T-helper 9 cell (primary cell): ENCODE measurements at regions not wholly inside any gene's neighbourhood (a gene's known extent, or its start where the extent isn't known, plus 50 kb on each side); places are given as distances from the start of the nearest gene placed in this dataset.
"Not testable (repeated sequence)": the region's sequence is repeated elsewhere in the genome, so short reads cannot be mapped to it uniquely, and the experiment has no call there.

Experiments
- DNase-seq: peaks from one replicate; pipeline ENCODE4 v3.0.0-alpha.2; 2020

GRCh38 chr20:56773749-56774148, 144.6 kb downstream of the TFAP2C start:
- DNase-seq, result no peak

DNA sequence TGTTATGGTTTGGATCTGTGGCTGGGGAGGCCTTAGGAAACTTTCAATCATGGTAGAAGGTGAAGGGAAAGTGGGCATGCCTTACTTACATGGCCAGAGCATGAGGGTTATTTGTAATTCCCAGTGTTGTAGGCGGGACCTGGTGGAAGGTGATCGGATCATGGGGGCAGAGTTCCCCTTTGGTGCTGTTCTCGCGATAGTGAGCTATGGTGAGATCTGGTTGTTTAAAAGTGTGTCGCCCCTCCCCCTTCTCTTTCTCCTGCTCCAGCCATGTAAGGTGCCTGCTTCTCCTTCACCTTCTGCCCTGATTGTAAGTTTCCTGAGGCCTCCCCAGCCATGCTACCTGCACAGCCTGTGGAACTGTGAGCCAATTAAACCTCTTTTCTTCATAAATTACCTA, 145.8 kb downstream of the TFAP2C start:
- DNase-seq, result no peak

GRCh38 chr20:56776345-56776744, 147.2 kb downstream of the TFAP2C start:
- DNase-seq, result no peak

DNA sequence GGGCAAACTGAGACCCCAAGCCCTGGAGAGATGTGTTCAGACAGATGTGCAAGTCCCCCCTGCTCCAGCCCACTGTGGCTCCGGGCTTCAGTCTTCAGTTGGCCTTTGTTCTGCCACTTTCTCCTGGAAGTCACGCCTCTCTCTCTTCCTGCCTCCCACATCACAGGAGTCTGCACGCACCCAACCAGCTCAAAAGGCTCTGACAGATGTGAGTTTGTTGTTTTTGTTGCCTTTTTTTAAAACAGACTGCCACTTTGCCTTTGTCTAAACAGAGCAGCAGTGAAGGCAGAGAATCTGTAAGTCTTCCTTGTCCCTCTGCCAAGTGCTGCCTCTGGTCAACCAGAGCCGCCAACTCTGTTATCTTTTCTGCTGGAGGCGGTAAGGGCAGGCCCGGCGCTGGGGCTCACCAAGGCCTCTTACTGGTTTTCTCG, 149.7 kb downstream of the TFAP2C start:
- no peak for DNase-seq

DNA sequence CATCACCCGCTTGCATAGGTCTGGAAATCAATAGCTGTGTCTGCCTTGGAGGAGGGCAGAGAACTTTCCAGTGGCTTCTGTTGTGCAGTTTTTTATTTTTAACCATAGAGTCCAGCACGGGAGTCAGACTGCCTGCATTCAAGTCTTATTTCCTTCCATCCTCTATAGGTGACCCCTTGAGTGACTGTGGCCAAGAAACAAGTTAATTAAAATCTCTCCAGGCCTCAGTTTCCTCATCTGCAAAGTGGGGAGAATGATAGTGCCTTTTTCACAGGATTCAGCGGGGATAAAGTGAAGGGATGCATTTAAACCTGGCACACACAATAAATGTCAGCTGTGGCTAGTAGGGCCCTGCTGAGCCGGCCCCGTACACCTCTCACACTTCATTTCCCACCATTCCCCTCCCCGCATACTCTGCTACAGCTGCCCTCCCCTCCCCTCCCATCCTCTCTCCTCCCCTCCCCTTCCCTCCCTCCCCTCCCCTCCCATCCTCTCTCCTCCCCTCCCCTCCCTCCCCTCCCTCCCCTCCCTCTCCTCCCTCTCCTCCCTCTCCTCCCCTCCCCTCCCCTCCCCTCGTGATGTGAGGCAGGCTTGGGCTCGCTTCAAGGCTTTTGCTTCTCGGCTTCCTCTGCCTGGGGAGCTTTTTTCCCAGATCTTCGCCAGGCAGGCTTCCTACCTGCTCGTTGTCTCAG, 150.5 kb downstream of the TFAP2C start:
- DNase-seq, result no peak

DNA sequence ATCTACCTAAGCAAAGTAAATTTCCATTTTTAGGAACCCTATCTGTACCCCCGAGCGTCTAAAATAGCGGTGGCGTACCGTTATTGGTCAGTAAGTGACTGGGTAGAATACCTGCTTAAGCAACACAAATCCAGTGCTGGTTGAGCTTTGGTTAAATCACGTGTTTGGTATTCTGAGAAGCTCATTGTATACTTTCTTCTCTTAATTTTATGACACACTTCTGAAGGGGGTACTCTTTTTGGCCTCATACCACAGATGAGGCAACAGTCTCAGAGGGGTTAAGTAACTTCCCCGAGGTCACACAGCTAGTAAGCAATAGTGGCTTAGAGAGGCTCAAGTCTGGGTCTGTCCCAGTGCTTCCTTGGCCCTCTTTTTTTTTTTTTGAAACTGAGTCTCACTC, 151.2 kb downstream of the TFAP2C start:
- DNase-seq, result no peak

GRCh38 chr20:56781108-56781739, 152.1 kb downstream of the TFAP2C start:
- no peak for DNase-seq

DNA sequence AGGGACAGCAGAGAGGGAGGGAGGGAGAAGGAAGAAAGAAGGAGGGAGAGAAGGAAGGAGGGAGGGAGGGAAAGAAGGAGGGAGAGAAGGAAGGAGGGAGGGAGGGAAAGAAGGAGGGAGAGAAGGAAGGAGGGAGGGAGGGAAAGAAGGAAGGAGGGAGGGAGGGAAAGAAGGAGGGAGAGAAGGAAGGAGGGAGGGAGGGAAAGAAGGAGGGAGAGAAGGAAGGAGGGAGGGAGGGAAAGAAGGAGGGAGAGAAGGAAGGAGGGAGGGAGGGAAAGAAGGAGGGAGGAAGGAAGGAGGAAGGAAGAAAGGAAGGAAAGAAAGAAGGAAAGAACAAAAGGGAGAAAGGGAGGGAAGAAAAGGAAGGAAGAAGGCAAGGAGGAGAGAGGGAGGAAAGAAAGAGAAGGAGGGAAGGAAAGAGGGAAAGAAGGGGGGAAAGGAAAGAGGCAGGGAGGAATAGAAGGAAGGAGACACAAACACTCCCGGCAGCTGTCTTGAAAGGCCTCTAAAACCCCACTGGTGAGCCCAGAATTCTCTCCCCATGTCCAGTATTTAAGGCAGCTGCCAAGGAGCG, 153.0 kb downstream of the TFAP2C start:
- not testable (repeated sequence) for DNase-seq

DNA sequence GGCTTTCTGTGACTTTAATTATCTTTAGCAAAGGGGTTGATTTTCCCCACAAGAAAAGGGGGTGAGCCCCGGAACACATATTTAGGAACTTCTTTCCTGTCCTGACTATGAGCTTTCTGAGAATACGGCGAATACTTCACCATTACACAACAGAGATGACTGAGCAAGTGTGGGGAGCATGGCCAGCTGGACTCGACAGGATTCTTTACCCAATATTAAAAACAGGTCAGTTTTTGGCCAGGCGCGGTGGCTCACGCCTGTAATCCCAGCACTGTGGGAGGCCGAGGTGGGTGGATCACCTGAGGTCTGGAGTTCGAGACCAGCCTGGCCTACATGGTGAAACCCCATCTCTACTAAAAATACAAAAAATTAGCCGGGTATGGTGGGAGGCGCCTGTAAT, 153.7 kb downstream of the TFAP2C start:
- DNase-seq, result not testable (repeated sequence)

- DNase-seq, result no peak
These were observed 154.7 kb downstream of the TFAP2C start for GRCh38 chr20:56783826-56784225.

- no peak for DNase-seq
These were observed 157.4 kb downstream of the TFAP2C start for GRCh38 chr20:56786503-56786902.

DNA sequence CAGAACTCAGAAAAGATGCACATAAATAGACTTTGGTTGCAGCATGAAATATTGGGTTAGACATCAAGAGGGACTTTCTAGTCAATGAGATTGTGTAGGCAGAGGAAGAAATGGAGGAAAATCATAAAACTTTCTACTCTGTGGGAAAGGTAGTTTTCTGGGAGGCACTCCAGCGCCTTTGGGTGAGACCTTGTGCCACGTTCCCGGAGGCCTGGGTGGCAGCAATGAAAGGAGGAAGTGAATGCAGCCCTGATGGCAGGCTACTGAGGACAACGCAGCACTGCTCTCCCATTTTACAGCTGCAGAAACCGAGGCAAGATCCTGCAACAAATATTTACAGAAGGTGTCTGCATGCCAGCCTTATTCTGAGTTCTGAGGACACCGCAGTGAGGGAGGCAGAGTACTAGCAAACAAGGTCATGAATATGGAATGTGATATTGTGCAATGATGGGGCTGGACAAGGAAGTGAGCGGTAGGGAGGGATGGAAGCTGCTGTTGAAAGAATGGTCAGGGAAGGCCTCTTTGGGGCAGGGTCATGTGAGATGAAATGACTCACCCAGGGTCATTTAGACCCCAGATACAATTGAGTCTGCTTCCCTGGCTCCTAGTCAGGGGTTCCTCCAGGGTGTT, 159.1 kb downstream of the TFAP2C start:
- no peak for DNase-seq

DNA sequence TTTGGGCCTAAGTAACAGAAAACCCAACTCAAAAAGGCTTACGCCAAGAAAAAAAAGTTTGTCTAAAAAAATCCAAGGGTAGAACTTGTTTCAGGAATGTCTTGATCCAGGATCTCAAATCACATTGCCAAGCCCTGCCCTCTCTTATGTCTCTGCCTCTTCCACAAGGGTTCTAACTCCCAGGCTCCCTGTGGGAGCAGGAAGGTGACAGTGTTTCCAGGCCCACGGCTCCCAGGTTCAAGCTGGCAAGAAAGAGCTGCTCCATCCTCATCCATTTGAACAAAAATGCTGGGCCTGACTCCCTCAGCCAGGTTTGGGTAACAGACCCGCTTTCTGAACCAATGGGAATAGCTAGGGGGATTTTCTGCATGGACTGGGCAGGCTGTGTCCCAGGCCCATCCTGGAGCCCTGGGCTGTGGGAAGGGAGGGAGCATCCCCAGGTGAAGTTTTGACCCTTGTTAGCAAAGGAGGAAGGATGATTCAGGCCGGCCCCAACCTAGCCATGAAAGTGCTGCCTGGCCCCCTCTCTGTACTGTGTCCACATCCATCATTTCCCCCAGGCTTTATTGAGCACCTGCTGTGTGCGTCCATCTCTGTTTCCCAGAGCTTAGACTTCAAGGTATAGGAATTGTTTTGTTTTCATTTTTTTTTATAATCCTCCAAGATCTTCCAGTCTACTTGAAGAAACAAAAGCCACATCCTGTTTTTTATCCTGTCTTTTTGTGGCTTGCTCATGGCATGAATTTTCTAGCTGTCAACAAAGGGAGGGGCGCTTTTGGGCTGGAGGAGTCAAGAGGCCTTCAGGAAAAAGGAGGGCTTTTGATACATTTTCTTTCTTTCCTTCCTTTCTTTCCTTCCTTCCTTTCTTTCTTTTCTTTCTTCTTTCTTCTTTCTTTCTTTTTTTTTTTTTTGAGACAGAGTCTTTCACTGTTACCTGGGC, 159.8 kb downstream of the TFAP2C start:
- DNase-seq, result no peak

- no peak for DNase-seq
These were observed 164.8 kb downstream of the TFAP2C start for GRCh38 chr20:56793916-56794315.

GRCh38 chr20:56795492-56795891, 166.4 kb downstream of the TFAP2C start:
- DNase-seq, result no peak

- DNase-seq, result no peak
These were observed 167.2 kb downstream of the TFAP2C start for GRCh38 chr20:56796345-56796744.

GRCh38 chr20:56797023-56797422, 167.9 kb downstream of the TFAP2C start:
- no peak for DNase-seq

GRCh38 chr20:56798634-56799033, 169.5 kb downstream of the TFAP2C start:
- no peak for DNase-seq

DNA sequence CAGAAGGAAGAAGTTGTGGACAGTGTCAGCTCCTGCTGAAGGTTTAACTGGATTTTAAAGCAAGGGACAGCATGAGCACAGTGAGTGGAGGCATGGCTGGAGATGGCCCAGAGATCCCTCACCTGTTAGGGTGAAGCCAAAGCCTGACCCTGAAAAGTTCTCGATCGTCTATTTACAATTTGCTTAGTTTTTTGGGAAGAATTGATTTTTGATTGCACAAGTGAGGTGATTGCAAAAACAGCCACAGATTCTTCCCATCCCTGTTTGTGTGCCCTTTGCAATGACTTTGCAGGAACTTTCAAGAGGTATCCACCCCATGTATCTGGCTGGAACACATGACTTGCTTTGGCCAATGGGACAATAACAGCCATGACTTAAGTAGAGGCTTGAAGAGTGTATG, 170.1 kb downstream of the TFAP2C start:
- no peak for DNase-seq

GRCh38 chr20:56800088-56800487, 171.0 kb downstream of the TFAP2C start:
- DNase-seq, result no peak

DNA sequence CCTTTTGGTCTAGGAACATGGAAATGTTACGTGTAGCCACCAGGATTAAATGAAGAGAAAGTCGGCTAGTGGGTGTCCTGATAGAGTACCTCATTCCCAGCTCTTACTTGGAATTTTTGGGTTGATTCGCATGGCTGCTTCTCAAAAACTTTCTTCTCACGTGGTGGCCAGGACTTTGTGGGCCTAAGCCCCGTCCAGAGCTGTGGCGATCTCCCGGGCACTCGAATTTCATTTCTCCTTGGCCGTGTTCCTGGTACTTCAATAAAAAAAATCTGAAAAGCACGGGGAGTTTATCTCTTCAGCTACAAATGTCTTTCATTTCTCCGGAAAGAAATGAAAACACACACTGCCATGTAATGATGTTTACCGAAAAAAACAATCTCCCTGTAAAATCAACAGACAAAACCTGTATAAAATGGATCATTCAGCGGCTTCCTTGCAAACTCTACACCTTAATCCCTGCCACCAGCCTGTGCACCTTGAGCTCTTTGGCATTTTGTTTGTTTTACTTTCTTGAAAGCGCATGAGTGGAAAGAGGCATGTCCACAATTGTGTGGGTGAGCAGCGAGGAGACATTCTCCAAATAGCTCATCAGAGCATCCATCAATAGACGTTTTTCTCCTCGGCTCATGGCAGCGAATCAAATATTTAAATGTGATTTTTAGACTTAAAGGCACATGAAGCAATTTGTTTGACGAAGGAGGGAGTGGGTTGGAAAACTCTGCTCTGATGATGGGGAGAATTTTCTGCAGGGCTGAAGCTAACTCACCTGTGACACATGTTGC, 173.1 kb downstream of the TFAP2C start:
- no peak for DNase-seq

- DNase-seq, result no peak
These were observed 173.7 kb downstream of the TFAP2C start for GRCh38 chr20:56802805-56803204.
